ENCODE measurements at regions not wholly inside any gene's neighbourhood (a gene's known extent, or its start where the extent isn't known, plus 50 kb on each side); places are given as distances from the start of the nearest gene placed in this dataset.

- Histone ChIP-seq H3K36me3 (ENCODE audit: insufficient read depth, low read length) (no peaks in the 10 kb centered on the region), H4K20me1 (ENCODE audit: insufficient read depth, low read length, poor library complexity, severe bottlenecking) (no peaks in the 10 kb centered on the region), H3K9me3 (ENCODE audit: insufficient read depth, low read depth, low read length) (no peaks in the 10 kb centered on the region), H3K27me3 (ENCODE audit: insufficient read depth, low read length, poor library complexity, severe bottlenecking) (no peaks in the 10 kb centered on the region), H3K9me2 (replicated peaks; ENCODE audit: low read depth, low read length) (no peaks in the 10 kb centered on the region), H3K4me1 (ENCODE audit: insufficient read depth, low read length, poor library complexity, severe bottlenecking) (no peaks in the 10 kb centered on the region), H3K9ac (ENCODE audit: low read depth, low read length, poor library complexity, severe bottlenecking) (no peak overlapping the region), H3F3A (ENCODE audit: low read depth) (no peaks in the 10 kb centered on the region), H2AFZ (ENCODE audit: low read length) (no peak overlapping the region), H3K4me3 (ENCODE audit: low read length, poor library complexity, severe bottlenecking) (no peak overlapping the region), H3K79me2 (ENCODE audit: insufficient read depth, low read length) (no peaks in the 10 kb centered on the region), H3K4me2 (ENCODE audit: low read depth, low read length, poor library complexity, severe bottlenecking) (no peak overlapping the region)
- no peak for TF ChIP-seq EZH2phosphoT487 (IDR thresholded peaks at IDR 0.05; ENCODE audit: borderline replicate concordance)
- no peak for TF ChIP-seq CTCF (conservative IDR thresholded peaks at IDR 0.05; ENCODE audit: low read length)
These were observed 84.5 kb upstream of the DKK2 start for GRCh38 chr4:107120661-107121060.

- Histone ChIP-seq H3K9me3 (ENCODE audit: insufficient read depth, low read depth, low read length) (no peaks in the 10 kb centered on the region), H3F3A (ENCODE audit: low read depth) (no peaks in the 10 kb centered on the region), H3K79me2 (ENCODE audit: insufficient read depth, low read length) (no peaks in the 10 kb centered on the region), H2AFZ (ENCODE audit: low read length) (no peak overlapping the region), H3K9ac (ENCODE audit: low read depth, low read length, poor library complexity, severe bottlenecking) (no peak overlapping the region), H3K4me2 (ENCODE audit: low read depth, low read length, poor library complexity, severe bottlenecking) (no peak overlapping the region), H3K36me3 (ENCODE audit: insufficient read depth, low read length) (no peaks in the 10 kb centered on the region), H3K4me3 (ENCODE audit: low read length, poor library complexity, severe bottlenecking) (no peak overlapping the region), H4K20me1 (ENCODE audit: insufficient read depth, low read length, poor library complexity, severe bottlenecking) (no peaks in the 10 kb centered on the region), H3K9me2 (replicated peaks; ENCODE audit: low read depth, low read length) (no peaks in the 10 kb centered on the region), H3K27me3 (ENCODE audit: insufficient read depth, low read length, poor library complexity, severe bottlenecking) (no peaks in the 10 kb centered on the region), H3K4me1 (ENCODE audit: insufficient read depth, low read length, poor library complexity, severe bottlenecking) (no peaks in the 10 kb centered on the region)
- no peak for TF ChIP-seq EZH2phosphoT487 (IDR thresholded peaks at IDR 0.05; ENCODE audit: borderline replicate concordance)
- TF ChIP-seq CTCF (conservative IDR thresholded peaks at IDR 0.05; ENCODE audit: low read length) = no peak
These were observed 81.6 kb upstream of the DKK2 start for GRCh38 chr4:107117726-107118125.

GRCh38 chr4:107115185-107115847, 79.2 kb upstream of the DKK2 start:
- Histone ChIP-seq H3K4me1 (ENCODE audit: insufficient read depth, low read length, poor library complexity, severe bottlenecking) (no peaks in the 10 kb centered on the region), H3K4me2 (ENCODE audit: low read depth, low read length, poor library complexity, severe bottlenecking) (no peak overlapping the region), H3K9me3 (ENCODE audit: insufficient read depth, low read depth, low read length) (0 out of 2 replicates have a peak, but pooled peaks cover 4% of the 10 kb centered on the region), H3K79me2 (ENCODE audit: insufficient read depth, low read length) (no peaks in the 10 kb centered on the region), H3K9me2 (replicated peaks; ENCODE audit: low read depth, low read length) (no peaks in the 10 kb centered on the region), H4K20me1 (ENCODE audit: insufficient read depth, low read length, poor library complexity, severe bottlenecking) (no peaks in the 10 kb centered on the region), H3K9ac (ENCODE audit: low read depth, low read length, poor library complexity, severe bottlenecking) (no peak overlapping the region), H2AFZ (ENCODE audit: low read length) (no peak overlapping the region), H3K36me3 (ENCODE audit: insufficient read depth, low read length) (no peaks in the 10 kb centered on the region), H3F3A (ENCODE audit: low read depth) (no peaks in the 10 kb centered on the region), H3K27me3 (ENCODE audit: insufficient read depth, low read length, poor library complexity, severe bottlenecking) (no peaks in the 10 kb centered on the region), H3K4me3 (ENCODE audit: low read length, poor library complexity, severe bottlenecking) (no peak overlapping the region)
- TF ChIP-seq EZH2phosphoT487 (IDR thresholded peaks at IDR 0.05; ENCODE audit: borderline replicate concordance) (no peak), CTCF (conservative IDR thresholded peaks at IDR 0.05; ENCODE audit: low read length) (no peak)

Data from Loucy (cell line).